ENCODE measurements at regions not wholly inside any gene's neighbourhood (a gene's known extent, or its start where the extent isn't known, plus 50 kb on each side); places are given as distances from the start of the nearest gene placed in this dataset.

DNA sequence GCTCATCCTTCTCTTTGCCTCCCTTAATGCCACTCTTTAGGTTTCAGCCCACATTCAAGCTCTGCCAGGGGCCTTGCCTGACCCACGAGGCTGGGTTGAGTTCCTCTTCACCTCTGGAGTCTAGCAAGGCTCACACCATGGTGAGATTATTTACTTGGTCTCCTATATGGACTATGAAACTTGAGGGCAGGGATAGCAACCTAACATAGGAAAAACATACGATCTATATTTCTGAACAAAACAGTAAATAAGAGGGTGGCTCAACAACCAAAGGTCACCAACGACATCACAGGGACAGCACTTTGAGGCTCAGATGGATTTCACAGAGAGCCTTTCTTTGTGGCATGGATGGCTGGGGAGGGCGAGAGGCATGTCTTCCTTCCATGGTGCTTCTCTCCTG is 197.0 kb downstream of the MAF start:
- TF ChIP-seq CTCF (IDR thresholded peaks at IDR 0.05; ENCODE audit: control extremely low read depth in 1 of 3, insufficient read depth in 1 of 3, low read depth in 1 of 3, low read length in 3 of 3) (no peak), USF2 (IDR thresholded peaks at IDR 0.05; ENCODE audit: low read length) (no peak), MAFK (IDR thresholded peaks at IDR 0.05; ENCODE audit: low read depth, low read length) (no peak), JUN (IDR thresholded peaks at IDR 0.05; ENCODE audit: low read depth, low read length) (no peak), CEBPB (IDR thresholded peaks at IDR 0.05; ENCODE audit: low read depth, low read length) (no peak)
- TF ChIP-seq, protein P1, sequence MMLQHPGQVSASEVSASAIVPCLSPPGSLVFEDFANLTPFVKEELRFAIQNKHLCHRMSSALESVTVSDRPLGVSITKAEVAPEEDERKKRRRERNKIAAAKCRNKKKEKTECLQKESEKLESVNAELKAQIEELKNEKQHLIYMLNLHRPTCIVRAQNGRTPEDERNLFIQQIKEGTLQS (IDR thresholded peaks at IDR 0.05; ENCODE audit: insufficient read depth, low read depth, low read length): no peak

Data from H1 (cell line).